Stimulated activated CD4-positive, alpha-beta T cell treated with anti-CD3 and anti-CD28 coated beads, Interleukin-2, amount 100 ng/mL, for 24 hours (primary cell): ENCODE measurements at regions not wholly inside any gene's neighbourhood (a gene's known extent, or its start where the extent isn't known, plus 50 kb on each side); places are given as distances from the start of the nearest gene placed in this dataset.
"Not testable (repeated sequence)": the region's sequence is repeated elsewhere in the genome, so short reads cannot be mapped to it uniquely, and the experiment has no call there.

ENCODE experiments used
- DNase-seq, 2 donors: peaks; one replicate each; pipeline ENCODE4 v3.0.0-alpha.2; 2020

GRCh38 chr10:131823601-131824099 is 77.2 kb upstream of the PPP2R2D start:
- peak in 1 of 2 donors; percentile 9 for DNase-seq

GRCh38 chr10:131824371-131825149 is 76.2 kb upstream of the PPP2R2D start:
- no peak for DNase-seq

- DNase-seq: no peak
These were observed 75.5 kb upstream of the PPP2R2D start for GRCh38 chr10:131825150-131825848.

- DNase-seq: no peak
These were observed 74.7 kb upstream of the PPP2R2D start for GRCh38 chr10:131825960-131826650.

GRCh38 chr10:131829156-131829930 is 71.5 kb upstream of the PPP2R2D start:
- no peak for DNase-seq

- DNase-seq: no peak
These were observed 70.2 kb upstream of the PPP2R2D start for GRCh38 chr10:131830446-131831130.

- no peak for DNase-seq
These were observed 69.2 kb upstream of the PPP2R2D start for GRCh38 chr10:131831561-131831960.

- no peak for DNase-seq
These were observed 68.6 kb upstream of the PPP2R2D start for GRCh38 chr10:131832056-131832685.

GRCh38 chr10:131833013-131833412 is 67.8 kb upstream of the PPP2R2D start:
- no peak for DNase-seq

GRCh38 chr10:131833446-131834080 is 67.2 kb upstream of the PPP2R2D start:
- DNase-seq: no peak

- DNase-seq: no peak
These were observed 66.5 kb upstream of the PPP2R2D start for GRCh38 chr10:131834152-131834810.

- DNase-seq: no peak
These were observed 61.7 kb upstream of the PPP2R2D start for GRCh38 chr10:131838966-131839742.

- not testable (repeated sequence) for DNase-seq
These were observed 60.7 kb upstream of the PPP2R2D start for GRCh38 chr10:131839880-131840787.

GRCh38 chr10:131840788-131841118 is 60.1 kb upstream of the PPP2R2D start:
- no peak for DNase-seq

- DNase-seq: no peak
These were observed 59.6 kb upstream of the PPP2R2D start for GRCh38 chr10:131841131-131841660.

GRCh38 chr10:131841661-131842139 is 59.1 kb upstream of the PPP2R2D start:
- DNase-seq: no peak

GRCh38 chr10:131842351-131843088 is 58.3 kb upstream of the PPP2R2D start:
- DNase-seq: no peak
